ENCODE measurements at regions not wholly inside any gene's neighbourhood (a gene's known extent, or its start where the extent isn't known, plus 50 kb on each side); places are given as distances from the start of the nearest gene placed in this dataset.
A peak's percentile ranks its signal among the peaks of the same experiment; 100 is the strongest.

DNA sequence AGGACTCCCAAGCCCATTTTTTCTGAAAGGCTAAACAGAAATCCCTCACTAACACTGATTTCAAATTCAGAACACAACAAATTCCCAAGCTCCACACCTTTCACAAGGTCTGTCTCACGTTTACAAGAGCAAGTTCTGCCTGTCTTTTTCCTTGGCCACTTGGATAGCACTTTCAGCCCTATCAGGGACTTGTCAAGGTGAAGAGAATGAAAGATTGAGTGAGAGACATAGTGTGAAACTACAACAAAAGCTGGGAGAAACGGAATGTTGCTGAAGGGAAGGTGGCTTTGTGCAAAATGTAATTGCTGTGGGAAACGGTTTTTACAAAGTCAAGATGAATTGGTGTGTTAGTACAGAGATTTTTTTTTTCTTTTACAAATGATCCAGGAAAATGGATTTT lies 89.4 kb upstream of the GATA6 start:
- H3K4me3 ChIP-seq (ENCODE audit: low read depth in 1 of 2, low read length in 2 of 2) = no peak overlapping the region
- peaks cover 0 to 4% of the 10 kb centered on the region in 2 donors for H3K4me1 ChIP-seq (ENCODE audit: control insufficient read depth in 1 of 2, insufficient read depth in 2 of 2, low read length in 2 of 2)
- no peaks in the 10 kb centered on the region for H3K27me3 ChIP-seq (ENCODE audit: low read depth, low read length)
- H3K9me3 ChIP-seq (ENCODE audit: control insufficient read depth in 1 of 2, low read length in 2 of 2) = no peaks in the 10 kb centered on the region
- no peak overlapping the region for H3K27ac ChIP-seq (ENCODE audit: low read length)
- no peaks in the 10 kb centered on the region for H3K36me3 ChIP-seq (ENCODE audit: control insufficient read depth in 1 of 2, insufficient read depth in 2 of 2, low read length in 2 of 2)

DNA sequence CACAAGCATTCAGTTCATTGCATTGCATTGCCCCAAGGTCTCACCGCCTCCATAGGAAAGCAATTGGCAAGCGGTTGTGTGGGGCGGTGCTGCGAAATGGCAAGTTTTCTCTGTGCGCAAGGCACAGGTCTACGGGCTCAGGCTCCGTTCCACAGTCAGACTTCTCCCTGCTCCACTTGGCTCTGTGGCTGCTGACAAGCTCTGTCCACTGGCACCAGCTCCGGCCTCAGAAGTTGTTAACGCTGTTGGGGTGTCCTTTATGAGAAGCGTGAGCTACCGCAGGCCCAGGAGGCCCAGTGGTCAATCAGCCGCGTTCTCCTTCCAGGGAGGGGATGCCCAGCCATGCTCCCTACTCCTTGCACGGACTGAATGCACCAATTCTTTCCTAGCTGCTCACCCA lies 87.0 kb upstream of the GATA6 start:
- H3K4me1 ChIP-seq (ENCODE audit: control insufficient read depth in 1 of 2, insufficient read depth in 2 of 2, low read length in 2 of 2) = peaks cover 0 to 4% of the 10 kb centered on the region in 2 donors
- no peaks in the 10 kb centered on the region for H3K27me3 ChIP-seq (ENCODE audit: low read depth, low read length)
- H3K4me3 ChIP-seq (ENCODE audit: low read depth in 1 of 2, low read length in 2 of 2) = no peak overlapping the region
- H3K9me3 ChIP-seq (ENCODE audit: control insufficient read depth in 1 of 2, low read length in 2 of 2) = no peaks in the 10 kb centered on the region
- H3K36me3 ChIP-seq (ENCODE audit: control insufficient read depth in 1 of 2, insufficient read depth in 2 of 2, low read length in 2 of 2) = no peaks in the 10 kb centered on the region
- no peak overlapping the region for H3K27ac ChIP-seq (ENCODE audit: low read length)

DNA sequence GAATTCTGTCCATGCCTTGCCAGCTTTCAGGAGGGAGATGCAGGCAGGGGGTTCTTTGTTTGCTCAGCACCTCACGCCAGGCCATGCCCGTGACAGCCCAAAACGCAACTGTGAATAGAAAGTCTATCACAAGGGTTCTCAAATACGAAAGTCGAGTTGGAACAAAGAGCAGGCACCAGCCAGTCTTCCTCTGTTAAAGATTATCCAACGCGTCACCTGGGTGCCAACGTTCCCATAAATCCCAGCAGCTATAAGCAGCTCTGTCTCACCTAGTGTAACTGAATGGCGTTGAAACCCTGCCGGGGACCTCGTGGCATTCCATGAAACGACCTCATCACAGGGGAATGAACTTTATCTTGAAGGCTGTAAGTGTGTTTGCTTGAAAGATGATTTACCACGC lies 84.8 kb upstream of the GATA6 start:
- no peaks in the 10 kb centered on the region for H3K36me3 ChIP-seq (ENCODE audit: control insufficient read depth in 1 of 2, insufficient read depth in 2 of 2, low read length in 2 of 2)
- peaks cover 0 to 4% of the 10 kb centered on the region in 2 donors for H3K4me1 ChIP-seq (ENCODE audit: control insufficient read depth in 1 of 2, insufficient read depth in 2 of 2, low read length in 2 of 2)
- peak overlapping the region; percentile 47 for H3K27ac ChIP-seq (ENCODE audit: low read length)
- no peaks in the 10 kb centered on the region for H3K27me3 ChIP-seq (ENCODE audit: low read depth, low read length)
- no peak overlapping the region for H3K4me3 ChIP-seq (ENCODE audit: low read depth in 1 of 2, low read length in 2 of 2)
- no peaks in the 10 kb centered on the region for H3K9me3 ChIP-seq (ENCODE audit: control insufficient read depth in 1 of 2, low read length in 2 of 2)

DNA sequence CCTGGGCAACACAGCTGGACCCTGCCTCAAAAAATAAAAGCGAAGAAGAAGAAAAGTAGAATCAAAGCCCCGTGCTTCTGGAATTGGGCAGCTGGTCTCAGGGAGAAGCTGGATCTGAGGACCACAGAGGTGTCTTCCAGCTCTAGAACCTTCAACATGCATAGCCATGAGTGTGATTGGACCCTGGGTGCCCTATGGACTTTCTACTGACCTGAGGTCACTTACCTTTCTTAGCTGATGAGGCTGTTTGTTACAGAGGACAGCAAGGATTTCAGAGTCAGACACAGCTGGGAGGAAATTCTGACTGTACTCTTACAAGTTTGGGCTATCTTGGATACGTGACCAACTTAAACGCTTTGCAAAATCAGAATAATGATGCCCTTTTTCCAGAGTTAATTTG lies 82.4 kb upstream of the GATA6 start:
- no peaks in the 10 kb centered on the region for H3K9me3 ChIP-seq (ENCODE audit: control insufficient read depth in 1 of 2, low read length in 2 of 2)
- no peaks in the 10 kb centered on the region for H3K27me3 ChIP-seq (ENCODE audit: low read depth, low read length)
- no peaks in the 10 kb centered on the region for H3K36me3 ChIP-seq (ENCODE audit: control insufficient read depth in 1 of 2, insufficient read depth in 2 of 2, low read length in 2 of 2)
- H3K4me3 ChIP-seq (ENCODE audit: low read depth in 1 of 2, low read length in 2 of 2) = no peak overlapping the region
- no peaks in the 10 kb centered on the region for H3K4me1 ChIP-seq (ENCODE audit: control insufficient read depth in 1 of 2, insufficient read depth in 2 of 2, low read length in 2 of 2)
- no peak overlapping the region for H3K27ac ChIP-seq (ENCODE audit: low read length)

DNA sequence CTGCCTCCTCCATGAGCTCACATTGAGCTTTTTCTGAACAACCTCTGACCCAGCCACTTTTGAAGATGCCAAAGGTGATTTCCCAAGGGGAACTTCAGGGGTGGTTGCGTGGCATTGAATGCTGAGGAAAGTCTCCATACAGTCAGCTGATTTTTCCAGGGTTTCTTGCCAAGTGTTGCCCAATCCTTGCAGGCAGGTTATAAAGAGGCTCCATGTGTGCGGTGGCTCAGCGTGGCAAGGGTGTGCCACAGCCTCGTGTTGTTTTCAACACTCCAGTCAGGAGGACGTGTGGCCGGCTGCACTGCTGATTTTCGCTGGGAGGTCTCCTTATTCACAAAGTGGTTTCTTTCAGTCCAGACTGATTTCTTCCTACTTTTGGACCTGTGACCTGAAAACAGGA lies 81.4 kb upstream of the GATA6 start:
- Histone ChIP-seq H3K9me3 (ENCODE audit: control insufficient read depth in 1 of 2, low read length in 2 of 2) (no peaks in the 10 kb centered on the region), H3K4me1 (ENCODE audit: control insufficient read depth in 1 of 2, insufficient read depth in 2 of 2, low read length in 2 of 2) (no peaks in the 10 kb centered on the region), H3K27me3 (ENCODE audit: low read depth, low read length) (no peaks in the 10 kb centered on the region), H3K27ac (ENCODE audit: low read length) (no peak overlapping the region), H3K4me3 (ENCODE audit: low read depth in 1 of 2, low read length in 2 of 2) (no peak overlapping the region), H3K36me3 (ENCODE audit: control insufficient read depth in 1 of 2, insufficient read depth in 2 of 2, low read length in 2 of 2) (no peaks in the 10 kb centered on the region)

DNA sequence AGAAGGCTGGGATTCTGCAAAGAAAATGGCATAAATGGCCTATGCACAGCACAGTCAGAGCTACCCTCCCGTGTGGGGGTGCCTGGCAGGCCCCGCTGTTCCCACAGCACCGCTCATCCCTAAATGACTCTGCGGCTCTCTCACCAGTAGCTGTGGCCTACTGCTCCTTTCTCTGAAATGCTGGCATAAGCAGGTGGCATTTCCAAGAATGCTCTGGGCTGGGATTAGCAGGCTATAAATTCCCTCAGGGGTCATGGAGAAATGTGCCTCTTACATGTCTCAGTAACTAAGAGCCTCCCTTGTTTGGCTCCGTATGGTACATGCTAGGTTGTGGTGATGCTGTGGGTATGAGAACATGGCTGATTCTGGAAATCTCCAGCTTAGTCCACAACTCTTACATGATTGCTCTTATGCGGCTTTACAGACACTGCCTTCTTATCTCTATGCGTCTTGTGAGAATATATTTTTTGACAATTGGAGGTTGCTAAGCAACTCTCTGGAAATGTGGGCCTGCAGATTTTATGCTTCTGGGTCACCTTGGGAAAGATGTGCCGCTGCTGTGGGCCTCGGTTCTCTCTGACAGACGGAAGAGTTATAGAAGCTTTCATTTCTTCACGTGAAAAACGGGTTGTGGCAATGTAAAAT lies 80.3 kb upstream of the GATA6 start:
- Histone ChIP-seq H3K9me3 (ENCODE audit: control insufficient read depth in 1 of 2, low read length in 2 of 2) (no peaks in the 10 kb centered on the region), H3K27me3 (ENCODE audit: low read depth, low read length) (no peaks in the 10 kb centered on the region), H3K4me1 (ENCODE audit: control insufficient read depth in 1 of 2, insufficient read depth in 2 of 2, low read length in 2 of 2) (no peaks in the 10 kb centered on the region), H3K27ac (ENCODE audit: low read length) (no peak overlapping the region), H3K36me3 (ENCODE audit: control insufficient read depth in 1 of 2, insufficient read depth in 2 of 2, low read length in 2 of 2) (no peaks in the 10 kb centered on the region), H3K4me3 (ENCODE audit: low read depth in 1 of 2, low read length in 2 of 2) (no peak overlapping the region)

DNA sequence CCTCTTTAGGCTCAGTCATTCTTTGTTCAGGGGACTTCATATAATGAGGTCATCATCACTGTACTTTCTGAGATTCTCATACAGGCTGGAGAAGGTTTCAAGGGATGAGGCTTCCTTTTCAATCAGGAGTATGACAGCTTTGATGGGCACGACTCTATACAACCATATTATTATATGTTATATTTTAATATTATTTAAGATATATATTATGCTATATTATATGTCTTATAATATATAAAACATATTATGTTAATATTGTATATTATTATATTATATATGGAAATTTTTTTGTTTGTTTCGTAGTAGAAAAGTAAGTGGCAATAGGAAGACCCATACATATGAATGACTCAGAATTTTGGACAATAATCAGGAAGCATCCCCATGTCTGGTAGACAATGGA lies 78.0 kb upstream of the GATA6 start:
- Histone ChIP-seq H3K4me1 (ENCODE audit: control insufficient read depth in 1 of 2, insufficient read depth in 2 of 2, low read length in 2 of 2) (no peaks in the 10 kb centered on the region), H3K36me3 (ENCODE audit: control insufficient read depth in 1 of 2, insufficient read depth in 2 of 2, low read length in 2 of 2) (no peaks in the 10 kb centered on the region), H3K27ac (ENCODE audit: low read length) (no peak overlapping the region), H3K4me3 (ENCODE audit: low read depth in 1 of 2, low read length in 2 of 2) (no peak overlapping the region), H3K9me3 (ENCODE audit: control insufficient read depth in 1 of 2, low read length in 2 of 2) (no peaks in the 10 kb centered on the region), H3K27me3 (ENCODE audit: low read depth, low read length) (no peaks in the 10 kb centered on the region)

DNA sequence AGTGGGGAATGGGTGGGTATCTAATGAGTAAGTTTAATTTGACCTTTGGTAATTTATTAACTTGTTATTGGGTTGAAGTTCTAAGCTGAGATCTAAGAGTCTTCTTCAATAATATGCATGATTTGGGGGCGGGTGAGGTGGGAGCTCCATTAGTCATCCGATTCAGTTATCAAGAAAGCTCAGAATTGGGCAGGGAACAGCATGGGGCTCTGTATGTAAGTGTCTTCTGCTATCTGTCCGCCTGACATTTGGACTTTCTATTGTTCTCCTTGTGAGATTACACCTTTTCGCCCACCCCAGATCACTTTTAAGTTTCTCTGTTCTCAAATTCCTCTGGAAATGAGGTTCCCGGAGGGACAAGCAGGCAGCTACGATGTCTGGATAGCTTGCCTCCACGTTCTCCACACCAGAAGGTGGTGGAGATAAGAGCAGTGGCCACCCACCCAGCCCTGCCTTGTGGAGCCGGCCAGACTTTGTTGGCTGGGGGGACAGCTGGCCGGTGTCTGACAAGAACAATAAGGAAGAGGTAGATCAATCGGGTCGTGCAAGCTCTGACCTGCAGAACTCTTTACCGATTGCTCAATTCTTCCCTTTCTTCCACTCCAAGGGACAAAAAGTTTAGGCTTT lies 75.5 kb upstream of the GATA6 start:
- Histone ChIP-seq H3K27ac (ENCODE audit: low read length) (no peak overlapping the region), H3K4me3 (ENCODE audit: low read depth in 1 of 2, low read length in 2 of 2) (no peak overlapping the region), H3K27me3 (ENCODE audit: low read depth, low read length) (no peaks in the 10 kb centered on the region), H3K9me3 (ENCODE audit: control insufficient read depth in 1 of 2, low read length in 2 of 2) (no peaks in the 10 kb centered on the region), H3K4me1 (ENCODE audit: control insufficient read depth in 1 of 2, insufficient read depth in 2 of 2, low read length in 2 of 2) (peaks cover 0 to 5% of the 10 kb centered on the region in 2 donors), H3K36me3 (ENCODE audit: control insufficient read depth in 1 of 2, insufficient read depth in 2 of 2, low read length in 2 of 2) (no peaks in the 10 kb centered on the region)

DNA sequence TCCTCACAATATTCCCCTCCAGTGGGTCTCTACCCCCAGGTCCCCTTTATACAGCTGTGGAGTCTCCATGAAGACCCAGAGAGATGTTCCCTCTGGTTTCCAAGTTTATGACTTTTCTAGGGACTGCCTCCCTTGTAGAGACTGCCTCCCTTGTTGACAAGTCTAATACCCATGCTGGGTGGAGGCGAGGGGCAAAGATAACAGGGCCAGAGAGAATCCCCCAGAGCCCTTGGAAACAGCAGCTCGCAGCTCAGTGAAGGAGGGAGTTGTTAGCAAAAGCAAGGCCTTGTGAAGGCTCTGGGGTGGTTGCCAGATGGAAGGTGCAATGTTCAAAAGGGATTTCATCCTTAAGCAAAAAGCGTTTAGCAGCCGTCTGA lies 75.0 kb upstream of the GATA6 start:
- Histone ChIP-seq H3K27ac (ENCODE audit: low read length) (no peak overlapping the region), H3K4me1 (ENCODE audit: control insufficient read depth in 1 of 2, insufficient read depth in 2 of 2, low read length in 2 of 2) (peaks cover 0 to 5% of the 10 kb centered on the region in 2 donors), H3K36me3 (ENCODE audit: control insufficient read depth in 1 of 2, insufficient read depth in 2 of 2, low read length in 2 of 2) (no peaks in the 10 kb centered on the region), H3K4me3 (ENCODE audit: low read depth in 1 of 2, low read length in 2 of 2) (no peak overlapping the region), H3K27me3 (ENCODE audit: low read depth, low read length) (no peaks in the 10 kb centered on the region), H3K9me3 (ENCODE audit: control insufficient read depth in 1 of 2, low read length in 2 of 2) (no peaks in the 10 kb centered on the region)

DNA sequence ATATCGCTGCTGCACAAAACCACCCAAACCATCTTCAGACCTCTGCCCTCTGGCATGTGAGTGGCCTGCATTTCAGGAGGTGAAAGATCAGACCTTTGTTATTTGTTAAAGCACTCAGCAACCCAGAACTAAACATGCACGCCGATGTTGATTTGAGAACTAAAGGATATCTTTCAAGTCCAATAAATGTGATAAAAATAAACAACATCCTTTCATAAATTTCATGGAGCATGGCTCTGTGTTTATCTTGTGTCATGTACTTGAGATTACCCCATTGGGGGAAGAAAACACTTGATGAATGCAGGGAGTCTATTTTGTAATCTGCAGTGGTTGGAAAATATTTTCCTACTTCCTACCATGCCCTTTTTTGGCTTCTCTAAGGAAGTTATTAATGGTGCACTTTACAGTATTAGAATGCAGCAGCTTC lies 70.8 kb upstream of the GATA6 start:
- H3K27ac ChIP-seq (ENCODE audit: low read length) = no peak overlapping the region
- H3K9me3 ChIP-seq (ENCODE audit: control insufficient read depth in 1 of 2, low read length in 2 of 2) = no peaks in the 10 kb centered on the region
- H3K27me3 ChIP-seq (ENCODE audit: low read depth, low read length) = no peaks in the 10 kb centered on the region
- H3K36me3 ChIP-seq (ENCODE audit: control insufficient read depth in 1 of 2, insufficient read depth in 2 of 2, low read length in 2 of 2) = no peaks in the 10 kb centered on the region
- no peak overlapping the region for H3K4me3 ChIP-seq (ENCODE audit: low read depth in 1 of 2, low read length in 2 of 2)
- peaks cover 5% of the 10 kb centered on the region in 2 donors for H3K4me1 ChIP-seq (ENCODE audit: control insufficient read depth in 1 of 2, insufficient read depth in 2 of 2, low read length in 2 of 2)

DNA sequence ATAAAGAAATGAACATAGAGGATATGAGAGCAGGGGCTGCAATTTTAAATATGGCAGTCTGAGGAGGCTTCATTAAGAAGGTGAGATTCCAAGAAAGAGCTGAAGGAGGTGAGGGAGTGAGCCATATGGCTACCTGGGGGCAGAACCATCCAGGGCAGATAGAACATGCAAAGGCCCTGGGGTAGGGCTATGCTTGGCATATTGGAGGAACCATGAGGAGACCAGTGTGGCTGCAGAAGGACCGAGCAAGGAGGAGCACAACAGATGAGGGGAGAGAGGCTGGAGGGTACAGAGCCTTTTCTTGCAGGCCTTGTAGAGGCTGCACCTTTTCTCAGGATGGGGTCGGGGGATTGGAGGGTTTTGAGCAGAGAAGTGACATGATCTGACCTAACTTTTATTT lies 69.5 kb upstream of the GATA6 start:
- H3K4me3 ChIP-seq (ENCODE audit: low read depth in 1 of 2, low read length in 2 of 2) = no peak overlapping the region
- no peaks in the 10 kb centered on the region for H3K36me3 ChIP-seq (ENCODE audit: control insufficient read depth in 1 of 2, insufficient read depth in 2 of 2, low read length in 2 of 2)
- no peaks in the 10 kb centered on the region for H3K27me3 ChIP-seq (ENCODE audit: low read depth, low read length)
- H3K27ac ChIP-seq (ENCODE audit: low read length) = no peak overlapping the region
- H3K4me1 ChIP-seq (ENCODE audit: control insufficient read depth in 1 of 2, insufficient read depth in 2 of 2, low read length in 2 of 2) = peaks cover 5% of the 10 kb centered on the region in 2 donors
- H3K9me3 ChIP-seq (ENCODE audit: control insufficient read depth in 1 of 2, low read length in 2 of 2) = no peaks in the 10 kb centered on the region

DNA sequence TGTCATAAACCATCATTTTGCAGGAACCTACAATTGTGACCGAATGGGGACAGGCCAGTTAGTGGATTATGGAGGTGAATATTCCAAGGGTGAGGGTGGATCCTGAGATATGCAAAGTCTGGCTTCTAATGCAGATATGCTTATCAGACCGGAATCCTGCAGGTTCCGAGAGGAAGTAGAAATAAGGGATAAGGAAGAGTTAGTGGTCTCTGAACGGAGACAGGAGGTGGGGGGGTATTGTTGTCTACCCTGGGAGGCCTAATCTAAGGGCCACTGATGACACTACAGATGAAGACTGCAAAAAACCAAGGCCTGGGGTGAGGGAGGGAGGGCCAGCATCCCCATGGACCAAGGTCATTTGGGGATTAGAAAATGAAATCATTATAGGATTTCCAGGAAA lies 67.7 kb upstream of the GATA6 start:
- no peak overlapping the region for H3K27ac ChIP-seq (ENCODE audit: low read length)
- no peaks in the 10 kb centered on the region for H3K36me3 ChIP-seq (ENCODE audit: control insufficient read depth in 1 of 2, insufficient read depth in 2 of 2, low read length in 2 of 2)
- no peaks in the 10 kb centered on the region for H3K27me3 ChIP-seq (ENCODE audit: low read depth, low read length)
- H3K9me3 ChIP-seq (ENCODE audit: control insufficient read depth in 1 of 2, low read length in 2 of 2) = no peaks in the 10 kb centered on the region
- H3K4me3 ChIP-seq (ENCODE audit: low read depth in 1 of 2, low read length in 2 of 2) = no peak overlapping the region
- H3K4me1 ChIP-seq (ENCODE audit: control insufficient read depth in 1 of 2, insufficient read depth in 2 of 2, low read length in 2 of 2) = peaks cover 5% of the 10 kb centered on the region in 2 donors

All from muscle layer of duodenum (tissue), 2 donors.